ENCODE measurements at regions not wholly inside any gene's neighbourhood (a gene's known extent, or its start where the extent isn't known, plus 50 kb on each side); places are given as distances from the start of the nearest gene placed in this dataset.

- H3K9me3 ChIP-seq (ENCODE audit: severe bottlenecking): peaks cover 1% of the 10 kb centered on the region
- no peak overlapping the region for H3K27ac ChIP-seq (ENCODE audit: poor library complexity, severe bottlenecking)
- no peak for TF ChIP-seq CTCF (IDR thresholded peaks at IDR 0.05; ENCODE audit: poor library complexity, severe bottlenecking)
- H3K36me3 ChIP-seq (ENCODE audit: low read depth): no peaks in the 10 kb centered on the region
- H3K27me3 ChIP-seq (ENCODE audit: insufficient read depth, poor library complexity, severe bottlenecking): no peaks in the 10 kb centered on the region
- no peaks in the 10 kb centered on the region for H3K4me1 ChIP-seq (ENCODE audit: insufficient read depth, poor library complexity, severe bottlenecking)
- no peak for ATAC-seq (ENCODE audit: low read depth)
- H3K4me3 ChIP-seq (ENCODE audit: severe bottlenecking): no peak overlapping the region
- DNase-seq (ENCODE audit: low spot score): no peak
Measured at GRCh38 chr2:67660015-67660602, 263.0 kb downstream of the ETAA1 start.

GRCh38 chr2:67660871-67661270 lies 263.7 kb downstream of the ETAA1 start:
- Histone ChIP-seq H3K9me3 (ENCODE audit: severe bottlenecking) (peaks cover 1% of the 10 kb centered on the region), H3K36me3 (ENCODE audit: low read depth) (no peaks in the 10 kb centered on the region), H3K4me3 (ENCODE audit: severe bottlenecking) (no peak overlapping the region), H3K27ac (ENCODE audit: poor library complexity, severe bottlenecking) (no peak overlapping the region), H3K4me1 (ENCODE audit: insufficient read depth, poor library complexity, severe bottlenecking) (no peaks in the 10 kb centered on the region), H3K27me3 (ENCODE audit: insufficient read depth, poor library complexity, severe bottlenecking) (no peaks in the 10 kb centered on the region)
- no peak for ATAC-seq (ENCODE audit: low read depth)
- TF ChIP-seq CTCF (IDR thresholded peaks at IDR 0.05; ENCODE audit: poor library complexity, severe bottlenecking): no peak
- no peak for DNase-seq (ENCODE audit: low spot score)

GRCh38 chr2:67662222-67662621 lies 265.1 kb downstream of the ETAA1 start:
- no peak for ATAC-seq (ENCODE audit: low read depth)
- DNase-seq (ENCODE audit: low spot score): no peak

GRCh38 chr2:67663776-67664175 lies 266.6 kb downstream of the ETAA1 start:
- Histone ChIP-seq H3K9me3 (ENCODE audit: severe bottlenecking) (peaks cover 1% of the 10 kb centered on the region), H3K27ac (ENCODE audit: poor library complexity, severe bottlenecking) (no peak overlapping the region), H3K4me3 (ENCODE audit: severe bottlenecking) (no peak overlapping the region), H3K4me1 (ENCODE audit: insufficient read depth, poor library complexity, severe bottlenecking) (no peaks in the 10 kb centered on the region), H3K27me3 (ENCODE audit: insufficient read depth, poor library complexity, severe bottlenecking) (no peaks in the 10 kb centered on the region), H3K36me3 (ENCODE audit: low read depth) (no peaks in the 10 kb centered on the region)
- no peak for TF ChIP-seq CTCF (IDR thresholded peaks at IDR 0.05; ENCODE audit: poor library complexity, severe bottlenecking)
- ATAC-seq (ENCODE audit: low read depth): no peak
- no peak for DNase-seq (ENCODE audit: low spot score)

More at GRCh38 chr2:67662222-67662621, 265.1 kb downstream of the ETAA1 start:
- H3K27ac ChIP-seq (ENCODE audit: poor library complexity, severe bottlenecking): no peak overlapping the region
- no peaks in the 10 kb centered on the region for H3K4me1 ChIP-seq (ENCODE audit: insufficient read depth, poor library complexity, severe bottlenecking)
- no peak overlapping the region for H3K4me3 ChIP-seq (ENCODE audit: severe bottlenecking)
- peaks cover 1% of the 10 kb centered on the region for H3K9me3 ChIP-seq (ENCODE audit: severe bottlenecking)
- no peaks in the 10 kb centered on the region for H3K36me3 ChIP-seq (ENCODE audit: low read depth)
- no peak for TF ChIP-seq CTCF (IDR thresholded peaks at IDR 0.05; ENCODE audit: poor library complexity, severe bottlenecking)
- no peaks in the 10 kb centered on the region for H3K27me3 ChIP-seq (ENCODE audit: insufficient read depth, poor library complexity, severe bottlenecking)

- Histone ChIP-seq H3K27me3 (ENCODE audit: insufficient read depth, poor library complexity, severe bottlenecking) (no peaks in the 10 kb centered on the region), H3K27ac (ENCODE audit: poor library complexity, severe bottlenecking) (no peak overlapping the region), H3K36me3 (ENCODE audit: low read depth) (no peaks in the 10 kb centered on the region), H3K4me1 (ENCODE audit: insufficient read depth, poor library complexity, severe bottlenecking) (no peaks in the 10 kb centered on the region), H3K4me3 (ENCODE audit: severe bottlenecking) (no peak overlapping the region), H3K9me3 (ENCODE audit: severe bottlenecking) (peaks cover 1% of the 10 kb centered on the region)
- DNase-seq (ENCODE audit: low spot score): no peak
- no peak for ATAC-seq (ENCODE audit: low read depth)
- TF ChIP-seq CTCF (IDR thresholded peaks at IDR 0.05; ENCODE audit: poor library complexity, severe bottlenecking): no peak
Measured at GRCh38 chr2:67666386-67667053, 269.4 kb downstream of the ETAA1 start.

All from RWPE2 (cell line).